ENCODE measurements at regions not wholly inside any gene's neighbourhood (a gene's known extent, or its start where the extent isn't known, plus 50 kb on each side); places are given as distances from the start of the nearest gene placed in this dataset.
A peak's percentile ranks its signal among the peaks of the same experiment; 100 is the strongest.

DNA sequence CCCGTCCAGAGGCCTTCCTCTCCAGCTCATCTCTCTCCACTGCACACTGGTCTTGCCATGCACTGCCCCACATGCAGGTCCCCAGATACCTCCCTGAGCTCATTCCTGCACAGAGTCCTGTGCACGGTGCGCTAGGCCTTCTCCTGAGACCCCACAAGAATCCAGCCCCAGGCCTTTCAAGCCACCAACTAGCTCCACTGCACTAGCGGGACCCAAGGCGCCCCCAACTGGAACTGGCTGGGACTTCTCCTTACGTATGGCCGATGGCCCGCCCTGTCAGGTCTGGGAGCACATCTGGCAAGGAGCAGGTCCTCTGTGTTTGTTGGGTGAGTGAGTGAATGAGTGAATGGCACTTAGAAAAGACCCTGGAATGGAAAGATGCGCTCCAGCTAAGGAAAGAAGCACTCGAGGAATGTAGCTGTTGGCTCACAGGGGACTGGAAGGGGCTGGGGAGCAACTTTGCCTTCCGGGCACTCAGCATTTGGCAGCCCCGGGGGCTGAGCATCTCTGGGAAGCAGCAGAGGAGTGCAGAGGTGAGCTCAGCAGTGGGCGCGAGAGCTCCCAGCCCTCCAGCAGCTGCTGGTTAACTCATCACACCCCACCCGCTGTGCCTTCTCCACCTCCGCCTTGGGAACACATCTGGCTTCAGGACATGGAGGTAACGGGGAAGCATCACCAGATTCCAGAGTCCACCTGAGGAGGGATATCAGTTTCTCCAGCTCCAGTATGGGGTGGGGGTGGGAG, 223.1 kb downstream of the GLI2 start:
- no peak overlapping the region for H3K4me3 ChIP-seq (ENCODE audit: low read length)
- H3K27ac ChIP-seq (ENCODE audit: low read length) = no peak overlapping the region
- H3F3A ChIP-seq (ENCODE audit: insufficient read depth, low read length, poor library complexity, severe bottlenecking) = no peaks in the 10 kb centered on the region
- no peaks in the 10 kb centered on the region for H3K36me3 ChIP-seq (ENCODE audit: insufficient read depth, low read length)
- no peak overlapping the region for H3K4me2 ChIP-seq (ENCODE audit: low read length)
- no peaks in the 10 kb centered on the region for H3K9me3 ChIP-seq (ENCODE audit: low read length)
- TF ChIP-seq EP300 (conservative IDR thresholded peaks at IDR 0.05; ENCODE audit: poor library complexity, severe bottlenecking) (no peak), POLR2AphosphoS5 (IDR thresholded peaks at IDR 0.05) (no peak), MXI1 (conservative IDR thresholded peaks at IDR 0.05; ENCODE audit: poor library complexity, severe bottlenecking) (no peak), EZH2 (IDR thresholded peaks at IDR 0.05; ENCODE audit: borderline replicate concordance, insufficient read depth, low read length, poor library complexity, severe bottlenecking) (no peak), TAF1 (IDR thresholded peaks at IDR 0.05; ENCODE audit: low read depth) (no peak)
- TF ChIP-seq, protein P1, sequence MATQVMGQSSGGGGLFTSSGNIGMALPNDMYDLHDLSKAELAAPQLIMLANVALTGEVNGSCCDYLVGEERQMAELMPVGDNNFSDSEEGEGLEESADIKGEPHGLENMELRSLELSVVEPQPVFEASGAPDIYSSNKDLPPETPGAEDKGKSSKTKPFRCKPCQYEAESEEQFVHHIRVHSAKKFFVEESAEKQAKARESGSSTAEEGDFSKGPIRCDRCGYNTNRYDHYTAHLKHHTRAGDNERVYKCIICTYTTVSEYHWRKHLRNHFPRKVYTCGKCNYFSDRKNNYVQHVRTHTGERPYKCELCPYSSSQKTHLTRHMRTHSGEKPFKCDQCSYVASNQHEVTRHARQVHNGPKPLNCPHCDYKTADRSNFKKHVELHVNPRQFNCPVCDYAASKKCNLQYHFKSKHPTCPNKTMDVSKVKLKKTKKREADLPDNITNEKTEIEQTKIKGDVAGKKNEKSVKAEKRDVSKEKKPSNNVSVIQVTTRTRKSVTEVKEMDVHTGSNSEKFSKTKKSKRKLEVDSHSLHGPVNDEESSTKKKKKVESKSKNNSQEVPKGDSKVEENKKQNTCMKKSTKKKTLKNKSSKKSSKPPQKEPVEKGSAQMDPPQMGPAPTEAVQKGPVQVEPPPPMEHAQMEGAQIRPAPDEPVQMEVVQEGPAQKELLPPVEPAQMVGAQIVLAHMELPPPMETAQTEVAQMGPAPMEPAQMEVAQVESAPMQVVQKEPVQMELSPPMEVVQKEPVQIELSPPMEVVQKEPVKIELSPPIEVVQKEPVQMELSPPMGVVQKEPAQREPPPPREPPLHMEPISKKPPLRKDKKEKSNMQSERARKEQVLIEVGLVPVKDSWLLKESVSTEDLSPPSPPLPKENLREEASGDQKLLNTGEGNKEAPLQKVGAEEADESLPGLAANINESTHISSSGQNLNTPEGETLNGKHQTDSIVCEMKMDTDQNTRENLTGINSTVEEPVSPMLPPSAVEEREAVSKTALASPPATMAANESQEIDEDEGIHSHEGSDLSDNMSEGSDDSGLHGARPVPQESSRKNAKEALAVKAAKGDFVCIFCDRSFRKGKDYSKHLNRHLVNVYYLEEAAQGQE (IDR thresholded peaks at IDR 0.05; ENCODE audit: borderline replicate concordance) = no peak
- no peak overlapping the region for H2AFZ ChIP-seq (ENCODE audit: low read depth, low read length)
- no peaks in the 10 kb centered on the region for H3K79me2 ChIP-seq (replicated peaks; ENCODE audit: insufficient read depth, low read length)
- H3K27me3 ChIP-seq (ENCODE audit: insufficient read depth, low read depth, low read length) = no peaks in the 10 kb centered on the region
- no peaks in the 10 kb centered on the region for H3K9me2 ChIP-seq (ENCODE audit: insufficient read depth, low read length)
- H3K9ac ChIP-seq (ENCODE audit: low read length) = no peak overlapping the region
- H4K20me1 ChIP-seq (ENCODE audit: insufficient read depth) = no peaks in the 10 kb centered on the region

DNA sequence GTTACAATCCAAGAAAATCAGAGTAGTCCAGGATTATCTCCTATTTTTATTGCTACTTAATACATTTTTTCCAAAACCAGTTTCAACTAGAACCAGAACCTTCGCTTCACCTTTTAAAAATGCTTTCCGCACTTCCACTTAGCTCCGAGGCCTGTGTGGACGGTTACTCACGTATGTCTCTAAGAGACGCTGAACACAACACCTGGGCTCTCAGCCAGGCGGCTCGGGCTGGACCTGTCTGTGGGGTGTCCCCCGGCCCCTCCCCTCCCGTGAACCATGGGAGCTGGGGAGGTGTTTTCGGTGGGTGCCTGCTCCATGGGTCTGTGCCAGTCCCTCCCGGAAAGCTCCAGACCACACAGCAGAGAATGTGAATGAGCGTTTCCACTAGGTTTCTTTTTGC, 223.8 kb downstream of the GLI2 start:
- Histone ChIP-seq H3F3A (ENCODE audit: insufficient read depth, low read length, poor library complexity, severe bottlenecking) (no peaks in the 10 kb centered on the region), H3K9me3 (ENCODE audit: low read length) (no peaks in the 10 kb centered on the region), H3K9me2 (ENCODE audit: insufficient read depth, low read length) (no peaks in the 10 kb centered on the region), H3K9ac (ENCODE audit: low read length) (no peak overlapping the region), H3K4me3 (ENCODE audit: low read length) (no peak overlapping the region), H3K4me2 (ENCODE audit: low read length) (no peak overlapping the region), H3K36me3 (ENCODE audit: insufficient read depth, low read length) (no peaks in the 10 kb centered on the region), H2AFZ (ENCODE audit: low read depth, low read length) (no peak overlapping the region), H4K20me1 (ENCODE audit: insufficient read depth) (no peaks in the 10 kb centered on the region), H3K79me2 (replicated peaks; ENCODE audit: insufficient read depth, low read length) (no peaks in the 10 kb centered on the region), H3K27me3 (ENCODE audit: insufficient read depth, low read depth, low read length) (no peaks in the 10 kb centered on the region), H3K27ac (ENCODE audit: low read length) (no peak overlapping the region)
- no peak for TF ChIP-seq RAD21 (conservative IDR thresholded peaks at IDR 0.05)

DNA sequence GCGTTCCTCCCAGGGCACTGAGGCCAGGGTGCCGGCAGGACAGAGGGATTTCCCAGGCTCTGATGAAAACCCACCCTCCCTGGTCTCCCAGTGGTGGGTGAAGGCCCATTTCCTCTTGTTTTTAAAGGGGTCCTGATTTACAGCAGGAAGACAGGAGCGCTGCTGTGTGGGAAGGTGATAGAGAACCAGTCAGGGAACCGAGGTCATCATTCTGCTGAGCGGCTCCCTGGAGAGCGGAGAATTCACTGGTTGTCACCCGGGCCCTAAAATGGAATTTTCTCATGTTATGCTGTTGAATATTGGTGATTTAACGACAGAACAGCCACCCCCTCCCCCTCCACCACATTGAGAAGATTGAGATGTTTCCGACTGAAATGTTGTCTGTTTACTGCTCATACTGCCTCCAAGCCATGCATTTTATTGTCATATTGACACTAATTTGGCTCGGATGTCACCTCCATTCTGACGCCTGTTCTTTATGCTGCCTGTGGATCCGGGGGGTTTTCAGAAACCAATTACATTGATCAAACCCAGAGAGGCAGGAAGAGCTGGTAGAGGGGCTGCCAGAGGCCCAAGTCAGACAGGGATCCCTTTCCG, 225.2 kb downstream of the GLI2 start:
- no peaks in the 10 kb centered on the region for H3K9me2 ChIP-seq (ENCODE audit: insufficient read depth, low read length)
- no peaks in the 10 kb centered on the region for H3K27me3 ChIP-seq (ENCODE audit: insufficient read depth, low read depth, low read length)
- H2AFZ ChIP-seq (ENCODE audit: low read depth, low read length) = no peak overlapping the region
- no peaks in the 10 kb centered on the region for H4K20me1 ChIP-seq (ENCODE audit: insufficient read depth)
- H3K27ac ChIP-seq (ENCODE audit: low read length) = no peak overlapping the region
- H3K36me3 ChIP-seq (ENCODE audit: insufficient read depth, low read length) = no peaks in the 10 kb centered on the region
- no peak overlapping the region for H3K9ac ChIP-seq (ENCODE audit: low read length)
- no peak overlapping the region for H3K4me3 ChIP-seq (ENCODE audit: low read length)
- no peak for TF ChIP-seq RAD21 (conservative IDR thresholded peaks at IDR 0.05)
- peak; percentile 72 for TF ChIP-seq EP300 (conservative IDR thresholded peaks at IDR 0.05; ENCODE audit: poor library complexity, severe bottlenecking)
- peak; percentile 51 for TF ChIP-seq POLR2AphosphoS5 (IDR thresholded peaks at IDR 0.05)
- no peak overlapping the region for H3K4me2 ChIP-seq (ENCODE audit: low read length)
- no peaks in the 10 kb centered on the region for H3K9me3 ChIP-seq (ENCODE audit: low read length)
- no peaks in the 10 kb centered on the region for H3F3A ChIP-seq (ENCODE audit: insufficient read depth, low read length, poor library complexity, severe bottlenecking)
- H3K79me2 ChIP-seq (replicated peaks; ENCODE audit: insufficient read depth, low read length) = no peaks in the 10 kb centered on the region

All from neural cell (in vitro differentiated cells).